T-helper 22 cell (primary cell): ENCODE measurements at regions not wholly inside any gene's neighbourhood (a gene's known extent, or its start where the extent isn't known, plus 50 kb on each side); places are given as distances from the start of the nearest gene placed in this dataset.

Experiments used
- DNase-seq: peaks from one replicate; pipeline ENCODE4 v3.0.0-alpha.2; 2020; ENCODE audit warnings: low read depth

- no peak for DNase-seq
Observed at GRCh38 chr19:30659638-30660037, 287.5 kb downstream of the ZNF536 start.

- DNase-seq, result no peak
Observed at GRCh38 chr19:30656520-30657100, 284.4 kb downstream of the ZNF536 start.

- DNase-seq, result no peak
Observed at GRCh38 chr19:30653646-30654386, 281.6 kb downstream of the ZNF536 start.

GRCh38 chr19:30652751-30653150 lies 280.6 kb downstream of the ZNF536 start:
- DNase-seq, result no peak

GRCh38 chr19:30651691-30652090 lies 279.5 kb downstream of the ZNF536 start:
- no peak for DNase-seq

GRCh38 chr19:30651066-30651465 lies 278.9 kb downstream of the ZNF536 start:
- no peak for DNase-seq

- no peak for DNase-seq
Observed at GRCh38 chr19:30649934-30650614, 277.9 kb downstream of the ZNF536 start.

- DNase-seq, result no peak
Observed at GRCh38 chr19:30648866-30649862, 277.0 kb downstream of the ZNF536 start.

- no peak for DNase-seq
Observed at GRCh38 chr19:30647891-30648720, 275.9 kb downstream of the ZNF536 start.

GRCh38 chr19:30646806-30647205 lies 274.6 kb downstream of the ZNF536 start:
- DNase-seq, result no peak

- DNase-seq, result no peak
Observed at GRCh38 chr19:30645946-30646577, 273.9 kb downstream of the ZNF536 start.

GRCh38 chr19:30640252-30640965 lies 268.2 kb downstream of the ZNF536 start:
- no peak for DNase-seq

GRCh38 chr19:30638889-30639288 lies 266.7 kb downstream of the ZNF536 start:
- no peak for DNase-seq

- no peak for DNase-seq
Observed at GRCh38 chr19:30637926-30638325, 265.7 kb downstream of the ZNF536 start.

- no peak for DNase-seq
Observed at GRCh38 chr19:30634996-30635975, 263.1 kb downstream of the ZNF536 start.

- DNase-seq, result no peak
Observed at GRCh38 chr19:30634131-30634830, 262.1 kb downstream of the ZNF536 start.

GRCh38 chr19:30631033-30631370 lies 258.8 kb downstream of the ZNF536 start:
- no peak for DNase-seq
